ENCODE measurements at regions not wholly inside any gene's neighbourhood (a gene's known extent, or its start where the extent isn't known, plus 50 kb on each side); places are given as distances from the start of the nearest gene placed in this dataset.

- TF ChIP-seq CTCF (IDR thresholded peaks at IDR 0.05), result no peak
- CTCF ChIA-PET, result interaction anchor here (0.7 kb wide), 1 partner anchor 237 kb away, joined by 3 read pairs; no protein-coding TSS in a partner anchor
- Mint-ChIP-seq H3K36me3 (ENCODE audit: low read depth) (no peaks in the 10 kb centered on the region), H3K4me1 (peaks cover 33% of the 10 kb centered on the region), H3K4me3 (no peak overlapping the region), H3K27me3 (no peaks in the 10 kb centered on the region), H3K27ac (no peak overlapping the region), H3K9me3 (peaks cover 4% of the 10 kb centered on the region)
- POLR2A ChIA-PET, result no interaction called here
- intact Hi-C loops (cut with micrococcal nuclease), result no loop called here
- DNase-seq (no peak), ATAC-seq (ENCODE audit: low read depth) (no peak)
These were observed 89.4 kb downstream of the SNX18 start for GRCh38 chr5:54607006-54607405.

- ChIA-PET CTCF (no interaction called here), POLR2A (no interaction called here)
- no peak for TF ChIP-seq CTCF (IDR thresholded peaks at IDR 0.05)
- Mint-ChIP-seq H3K36me3 (ENCODE audit: low read depth) (no peaks in the 10 kb centered on the region), H3K4me1 (peaks cover 10% of the 10 kb centered on the region), H3K27ac (no peak overlapping the region), H3K4me3 (no peak overlapping the region), H3K27me3 (no peaks in the 10 kb centered on the region), H3K9me3 (peaks cover 4% of the 10 kb centered on the region)
- DNase-seq (no peak), ATAC-seq (ENCODE audit: low read depth) (no peak)
- intact Hi-C loops (cut with micrococcal nuclease), result loop anchor here (5.0 kb wide), 1 partner anchor 89 kb away; no protein-coding TSS in a partner anchor
These were observed 85.8 kb downstream of the SNX18 start for GRCh38 chr5:54603372-54603771.

GRCh38 chr5:54602475-54602874 lies 84.9 kb downstream of the SNX18 start:
- no peaks in the 10 kb centered on the region for H3K27me3 Mint-ChIP-seq
- H3K36me3 Mint-ChIP-seq (ENCODE audit: low read depth), result peaks cover 2% of the 10 kb centered on the region
- no peak overlapping the region for H3K27ac Mint-ChIP-seq
- intact Hi-C loops (cut with micrococcal nuclease), result loop anchor here (5.0 kb wide), 1 partner anchor 90 kb away; no protein-coding TSS in a partner anchor
- no peak overlapping the region for H3K4me3 Mint-ChIP-seq
- POLR2A ChIA-PET, result no interaction called here
- ATAC-seq (ENCODE audit: low read depth), result no peak
- CTCF ChIA-PET, result no interaction called here
- no peak for DNase-seq
- H3K4me1 Mint-ChIP-seq, result peaks cover 9% of the 10 kb centered on the region
- no peak for TF ChIP-seq CTCF (IDR thresholded peaks at IDR 0.05)
- H3K9me3 Mint-ChIP-seq, result peaks cover 10% of the 10 kb centered on the region

GRCh38 chr5:54601411-54602230 lies 84.1 kb downstream of the SNX18 start:
- intact Hi-C loops (cut with micrococcal nuclease), result loop anchor here (5.0 kb wide), 1 partner anchor 91 kb away; no protein-coding TSS in a partner anchor
- Mint-ChIP-seq H3K36me3 (ENCODE audit: low read depth) (peaks cover 7% of the 10 kb centered on the region), H3K4me1 (peaks cover 9% of the 10 kb centered on the region), H3K9me3 (peaks cover 17% of the 10 kb centered on the region), H3K4me3 (no peak overlapping the region), H3K27me3 (peaks cover 2% of the 10 kb centered on the region), H3K27ac (no peak overlapping the region)
- ChIA-PET CTCF (no interaction called here), POLR2A (interaction anchor here (0.6 kb wide), 1 partner anchor 10 kb away, joined by 4 read pairs; no protein-coding TSS in a partner anchor)
- DNase-seq (no peak), ATAC-seq (ENCODE audit: low read depth) (no peak)
- TF ChIP-seq CTCF (IDR thresholded peaks at IDR 0.05), result no peak

All from activated B cell treated with CpG ODN at 0.5 μM for 24 hours (primary cell).